ENCODE measurements at regions not wholly inside any gene's neighbourhood (a gene's known extent, or its start where the extent isn't known, plus 50 kb on each side); places are given as distances from the start of the nearest gene placed in this dataset.

- H2BK120ac ChIP-seq (ENCODE audit: insufficient read depth, low read length, poor library complexity): no peak overlapping the region
- peaks cover 8% of the 10 kb centered on the region for H3K79me1 ChIP-seq (ENCODE audit: low read length)
- H3K9me3 ChIP-seq (ENCODE audit: insufficient read depth, low read depth, low read length): peaks cover 5% of the 10 kb centered on the region
- H2AK5ac ChIP-seq (ENCODE audit: low read length): no peak overlapping the region
- no peak overlapping the region for H3K4me3 ChIP-seq (ENCODE audit: low read depth, low read length)
- no peaks in the 10 kb centered on the region for H3K36me3 ChIP-seq (ENCODE audit: control insufficient read depth in 1 of 2, insufficient read depth in 2 of 2, low read length in 2 of 2)
- no peak overlapping the region for H2AFZ ChIP-seq (ENCODE audit: insufficient read depth, low read length, poor library complexity)
- no peak overlapping the region for H2BK5ac ChIP-seq (ENCODE audit: low read depth, low read length, poor library complexity)
- no peak overlapping the region for H2BK12ac ChIP-seq (ENCODE audit: low read length)
- H3K14ac ChIP-seq (ENCODE audit: low read length): no peak overlapping the region
- no CpG with 5 or more reads among the region's 2 CpGs for WGBS (ENCODE audit: extremely low coverage, insufficient coverage, insufficient read length)
- no peak overlapping the region for H4K12ac ChIP-seq (ENCODE audit: low read depth, low read length)
- no peak overlapping the region for H3K27ac ChIP-seq (ENCODE audit: low read depth, low read length)
- H4K91ac ChIP-seq (ENCODE audit: low read depth, low read length): no peak overlapping the region
- no peak overlapping the region for H3K4ac ChIP-seq (ENCODE audit: low read depth, low read length)
- no peak overlapping the region for H3K23ac ChIP-seq (ENCODE audit: low read length)
- no peaks in the 10 kb centered on the region for H3K79me2 ChIP-seq (ENCODE audit: control insufficient read depth, insufficient read depth, low read length, poor library complexity)
- no peak for DNase-seq
- H3K4me1 ChIP-seq (ENCODE audit: control insufficient read depth in 1 of 2, insufficient read depth in 2 of 2, low read length in 2 of 2): peaks cover 12 to 18% of the 10 kb centered on the region in 2 experiments
- no peak overlapping the region for H4K8ac ChIP-seq (ENCODE audit: low read depth, low read length)
- no peak overlapping the region for H3K9ac ChIP-seq (ENCODE audit: low read length)
- H3K4me2 ChIP-seq (ENCODE audit: low read length): no peak overlapping the region
- H3K18ac ChIP-seq (ENCODE audit: low read length): no peak overlapping the region
- H3K27me3 ChIP-seq (ENCODE audit: insufficient read depth, low read length): peaks cover 2% of the 10 kb centered on the region
These were observed 235.4 kb downstream of the CDC5L start for GRCh38 chr6:44622956-44623355.

- Histone ChIP-seq H3K27me3 (ENCODE audit: insufficient read depth, low read length) (no peaks in the 10 kb centered on the region), H2BK5ac (ENCODE audit: low read depth, low read length, poor library complexity) (no peak overlapping the region), H3K14ac (ENCODE audit: low read length) (no peak overlapping the region), H3K9me3 (ENCODE audit: insufficient read depth, low read depth, low read length) (peaks cover 5% of the 10 kb centered on the region), H2BK120ac (ENCODE audit: insufficient read depth, low read length, poor library complexity) (no peak overlapping the region), H3K4me2 (ENCODE audit: low read length) (no peak overlapping the region), H3K4me3 (ENCODE audit: low read depth, low read length) (no peak overlapping the region), H3K79me1 (ENCODE audit: low read length) (peaks cover 8% of the 10 kb centered on the region), H3K4ac (ENCODE audit: low read depth, low read length) (no peak overlapping the region), H3K9ac (ENCODE audit: low read length) (no peak overlapping the region), H3K27ac (ENCODE audit: low read depth, low read length) (no peak overlapping the region), H2AFZ (ENCODE audit: insufficient read depth, low read length, poor library complexity) (no peak overlapping the region), H4K12ac (ENCODE audit: low read depth, low read length) (no peak overlapping the region), H2AK5ac (ENCODE audit: low read length) (no peak overlapping the region), H3K18ac (ENCODE audit: low read length) (no peak overlapping the region), H3K36me3 (ENCODE audit: control insufficient read depth in 1 of 2, insufficient read depth in 2 of 2, low read length in 2 of 2) (no peaks in the 10 kb centered on the region), H3K23ac (ENCODE audit: low read length) (no peak overlapping the region), H3K79me2 (ENCODE audit: control insufficient read depth, insufficient read depth, low read length, poor library complexity) (no peaks in the 10 kb centered on the region), H2BK12ac (ENCODE audit: low read length) (no peak overlapping the region), H4K91ac (ENCODE audit: low read depth, low read length) (no peak overlapping the region), H3K4me1 (ENCODE audit: control insufficient read depth in 1 of 2, insufficient read depth in 2 of 2, low read length in 2 of 2) (peaks cover 12 to 18% of the 10 kb centered on the region in 2 experiments), H4K8ac (ENCODE audit: low read depth, low read length) (no peak overlapping the region)
- DNase-seq: no peak
- no CpG with 5 or more reads among the region's 5 CpGs for WGBS (ENCODE audit: extremely low coverage, insufficient coverage, insufficient read length)
These were observed 236.7 kb downstream of the CDC5L start for GRCh38 chr6:44624226-44624625.

GRCh38 chr6:44624936-44625573 lies 237.5 kb downstream of the CDC5L start:
- Histone ChIP-seq H4K12ac (ENCODE audit: low read depth, low read length) (no peak overlapping the region), H3K36me3 (ENCODE audit: control insufficient read depth in 1 of 2, insufficient read depth in 2 of 2, low read length in 2 of 2) (no peaks in the 10 kb centered on the region), H3K79me1 (ENCODE audit: low read length) (peaks cover 14% of the 10 kb centered on the region), H3K4me3 (ENCODE audit: low read depth, low read length) (no peak overlapping the region), H3K23ac (ENCODE audit: low read length) (no peak overlapping the region), H3K4me1 (ENCODE audit: control insufficient read depth in 1 of 2, insufficient read depth in 2 of 2, low read length in 2 of 2) (peaks cover 18 to 24% of the 10 kb centered on the region in 2 experiments), H3K27me3 (ENCODE audit: insufficient read depth, low read length) (no peaks in the 10 kb centered on the region), H3K27ac (ENCODE audit: low read depth, low read length) (no peak overlapping the region), H2AK5ac (ENCODE audit: low read length) (no peak overlapping the region), H3K18ac (ENCODE audit: low read length) (no peak overlapping the region), H4K91ac (ENCODE audit: low read depth, low read length) (peak overlapping the region; percentile 7), H3K79me2 (ENCODE audit: control insufficient read depth, insufficient read depth, low read length, poor library complexity) (no peaks in the 10 kb centered on the region), H2BK5ac (ENCODE audit: low read depth, low read length, poor library complexity) (no peak overlapping the region), H3K9me3 (ENCODE audit: insufficient read depth, low read depth, low read length) (peaks cover 5% of the 10 kb centered on the region), H2BK120ac (ENCODE audit: insufficient read depth, low read length, poor library complexity) (no peak overlapping the region), H3K9ac (ENCODE audit: low read length) (no peak overlapping the region), H3K14ac (ENCODE audit: low read length) (no peak overlapping the region), H2BK12ac (ENCODE audit: low read length) (peak overlapping the region; percentile 52), H3K4me2 (ENCODE audit: low read length) (no peak overlapping the region), H3K4ac (ENCODE audit: low read depth, low read length) (no peak overlapping the region), H2AFZ (ENCODE audit: insufficient read depth, low read length, poor library complexity) (no peak overlapping the region), H4K8ac (ENCODE audit: low read depth, low read length) (no peak overlapping the region)
- WGBS (ENCODE audit: extremely low coverage, insufficient coverage, insufficient read length): no CpG with 5 or more reads among the region's 8 CpGs
- DNase-seq: no peak

- Histone ChIP-seq H2AFZ (ENCODE audit: insufficient read depth, low read length, poor library complexity) (no peak overlapping the region), H4K91ac (ENCODE audit: low read depth, low read length) (no peak overlapping the region), H3K18ac (ENCODE audit: low read length) (no peak overlapping the region), H3K4me1 (ENCODE audit: control insufficient read depth in 1 of 2, insufficient read depth in 2 of 2, low read length in 2 of 2) (peaks cover 26 to 33% of the 10 kb centered on the region in 2 experiments), H2BK120ac (ENCODE audit: insufficient read depth, low read length, poor library complexity) (no peak overlapping the region), H2BK12ac (ENCODE audit: low read length) (no peak overlapping the region), H3K9me3 (ENCODE audit: insufficient read depth, low read depth, low read length) (peaks cover 5% of the 10 kb centered on the region), H2BK5ac (ENCODE audit: low read depth, low read length, poor library complexity) (no peak overlapping the region), H3K23ac (ENCODE audit: low read length) (peak overlapping the region; percentile 11), H3K9ac (ENCODE audit: low read length) (no peak overlapping the region), H3K79me2 (ENCODE audit: control insufficient read depth, insufficient read depth, low read length, poor library complexity) (no peaks in the 10 kb centered on the region), H3K79me1 (ENCODE audit: low read length) (peaks cover 17% of the 10 kb centered on the region), H3K4me3 (ENCODE audit: low read depth, low read length) (peak overlapping the region; percentile 45), H3K14ac (ENCODE audit: low read length) (no peak overlapping the region), H4K8ac (ENCODE audit: low read depth, low read length) (no peak overlapping the region), H4K12ac (ENCODE audit: low read depth, low read length) (no peak overlapping the region), H3K27ac (ENCODE audit: low read depth, low read length) (no peak overlapping the region), H2AK5ac (ENCODE audit: low read length) (no peak overlapping the region), H3K4ac (ENCODE audit: low read depth, low read length) (no peak overlapping the region), H3K27me3 (ENCODE audit: insufficient read depth, low read length) (no peaks in the 10 kb centered on the region), H3K4me2 (ENCODE audit: low read length) (no peak overlapping the region), H3K36me3 (ENCODE audit: control insufficient read depth in 1 of 2, insufficient read depth in 2 of 2, low read length in 2 of 2) (no peaks in the 10 kb centered on the region)
- DNase-seq: no peak
- WGBS (ENCODE audit: extremely low coverage, insufficient coverage, insufficient read length): 100% methylated on average over 1 of the region's 2 CpGs
These were observed 238.5 kb downstream of the CDC5L start for GRCh38 chr6:44625996-44626395.

Measured in trophoblast cell (in vitro differentiated cells and primary cell).